ENCODE measurements at regions not wholly inside any gene's neighbourhood (a gene's known extent, or its start where the extent isn't known, plus 50 kb on each side); places are given as distances from the start of the nearest gene placed in this dataset.

DNA sequence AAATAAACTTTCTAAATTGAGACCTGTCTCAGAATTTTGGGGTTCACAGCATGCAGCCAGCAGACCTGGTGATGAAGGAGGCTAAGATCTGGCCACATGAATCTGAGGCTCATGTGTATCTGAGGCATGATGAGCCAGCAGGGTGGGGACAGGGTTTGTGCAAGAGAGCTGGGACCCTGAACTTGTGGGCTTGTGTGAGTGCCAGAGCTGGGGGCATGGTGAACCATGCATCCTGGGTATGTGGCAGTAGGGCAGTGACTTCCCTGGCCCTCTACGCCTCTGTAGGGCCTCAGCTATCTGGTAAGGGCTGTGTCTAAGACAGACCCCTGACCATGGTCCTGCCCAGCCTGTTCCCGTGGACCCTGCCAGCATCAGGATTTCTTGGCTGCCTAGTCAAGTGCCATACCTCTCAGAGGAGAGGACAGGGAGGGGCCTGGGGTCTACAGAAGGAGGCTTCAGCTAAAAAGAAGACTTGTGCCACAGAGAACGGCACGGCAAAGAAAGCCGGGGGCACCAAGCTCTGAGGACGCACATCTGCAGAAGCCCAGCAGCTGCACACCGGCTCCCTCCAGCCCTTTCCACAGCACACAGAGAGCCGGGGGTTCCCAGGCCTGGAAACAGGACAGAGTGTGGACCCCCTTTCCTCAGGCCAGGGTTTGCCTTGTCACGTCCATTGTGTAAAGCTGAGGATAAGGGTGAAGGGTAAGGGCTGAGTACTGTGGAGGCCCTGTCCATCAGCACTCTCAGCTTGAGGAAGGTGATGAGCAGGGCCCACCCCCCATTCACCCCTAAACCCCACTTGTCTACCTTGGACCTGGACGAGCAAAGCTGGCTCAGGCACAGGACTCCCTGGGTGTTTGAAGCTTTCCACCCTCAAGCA is 130.1 kb downstream of the MRPL36 start:
- Histone ChIP-seq H3K36me3 (no peaks in the 10 kb centered on the region), H3K27me3 (peaks cover 5 to 95% (median 55%) of the 10 kb centered on the region in 3 donors), H3K4me3 (no peak overlapping the region), H3K9me3 (peaks cover 0 to 10% (median 0%) of the 10 kb centered on the region in 4 donors), H3K4me1 (peaks cover 11 to 21% (median 18%) of the 10 kb centered on the region in 4 donors), H3K27ac (no peak overlapping the region)
- intact Hi-C loops (cut with DNase I; ENCODE audit: low total_unique reads), result no loop called here
- no peak for DNase-seq
- WGBS, 5 donors, result 69 to 83% (median 76%) methylated on average over 8 to 10 of the region's 10 CpGs
- TF ChIP-seq EP300 (IDR thresholded peaks at IDR 0.05) (no peak), CTCF (IDR thresholded peaks at IDR 0.05) (no peak), POLR2A (IDR thresholded peaks at IDR 0.05) (no peak), POLR2AphosphoS5 (IDR thresholded peaks at IDR 0.05) (no peak)

GRCh38 chr5:1668141-1668721 is 131.4 kb downstream of the MRPL36 start:
- Histone ChIP-seq H3K36me3 (no peaks in the 10 kb centered on the region), H3K4me1 (peaks cover 11 to 21% (median 18%) of the 10 kb centered on the region in 4 donors), H3K4me3 (no peak overlapping the region), H3K27me3 (peaks cover 5 to 93% (median 57%) of the 10 kb centered on the region in 3 donors), H3K9me3 (peaks cover 0 to 10% (median 0%) of the 10 kb centered on the region in 4 donors), H3K27ac (no peak overlapping the region)
- TF ChIP-seq POLR2A (IDR thresholded peaks at IDR 0.05) (no peak), CTCF (IDR thresholded peaks at IDR 0.05) (no peak), POLR2AphosphoS5 (IDR thresholded peaks at IDR 0.05) (no peak), EP300 (IDR thresholded peaks at IDR 0.05) (no peak)
- peak in 1 of 2 donors; percentile 62 for DNase-seq
- intact Hi-C loops (cut with DNase I; ENCODE audit: low total_unique reads), result no loop called here
- WGBS, 5 donors, result 10 to 18% (median 15%) methylated on average over 19 to 23 of the region's 23 CpGs

DNA sequence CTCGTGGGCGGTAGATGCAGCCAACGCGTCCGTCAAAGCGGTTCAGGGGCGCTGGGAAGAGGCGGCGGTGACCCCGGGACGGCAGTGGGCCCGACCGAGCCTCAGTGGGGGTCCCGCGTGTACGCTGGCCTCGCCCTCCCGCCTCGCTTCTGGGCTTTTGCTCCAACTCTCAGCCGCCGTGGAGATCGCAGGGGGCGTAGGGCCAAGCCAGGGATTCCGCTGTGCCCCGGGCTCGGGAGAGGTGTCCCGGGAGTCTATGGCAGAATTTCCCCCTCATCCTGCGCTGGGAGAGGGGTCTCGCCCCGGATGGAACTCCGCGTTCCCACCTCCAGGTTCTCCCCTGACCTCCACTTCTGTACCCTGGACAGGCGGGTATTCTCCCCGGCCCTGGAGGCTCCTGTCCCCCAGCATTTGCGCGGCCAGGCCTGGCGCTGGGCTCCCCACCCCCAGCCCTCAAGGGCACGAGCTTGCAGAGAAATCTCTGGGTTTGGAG is 131.9 kb downstream of the MRPL36 start:
- no peak for DNase-seq
- Histone ChIP-seq H3K4me1 (peaks cover 11 to 21% (median 18%) of the 10 kb centered on the region in 4 donors), H3K36me3 (no peaks in the 10 kb centered on the region), H3K9me3 (peaks cover 0 to 10% (median 0%) of the 10 kb centered on the region in 4 donors), H3K27me3 (peaks cover 5 to 93% (median 55%) of the 10 kb centered on the region in 3 donors), H3K4me3 (peak overlapping the region; percentile 27 to 45 (median 37)), H3K27ac (no peak overlapping the region)
- 2 to 10% (median 4%) methylated on average over 9 to 38 of the region's 38 CpGs for WGBS, 5 donors
- intact Hi-C loops (cut with DNase I; ENCODE audit: low total_unique reads), result no loop called here
- TF ChIP-seq CTCF (IDR thresholded peaks at IDR 0.05) (no peak), EP300 (IDR thresholded peaks at IDR 0.05) (no peak), POLR2AphosphoS5 (IDR thresholded peaks at IDR 0.05) (no peak), POLR2A (IDR thresholded peaks at IDR 0.05) (no peak)

GRCh38 chr5:1666812-1667588 is 132.6 kb downstream of the MRPL36 start:
- 5 to 42% (median 12%) methylated on average over 5 to 51 of the region's 62 CpGs for WGBS, 5 donors
- peak overlapping the region; percentile 27 to 45 (median 37) for H3K4me3 ChIP-seq
- peaks cover 5 to 93% (median 51%) of the 10 kb centered on the region in 3 donors for H3K27me3 ChIP-seq

More at GRCh38 chr5:1666812-1667588, 132.6 kb downstream of the MRPL36 start:
- Histone ChIP-seq H3K4me1 (peaks cover 11 to 21% (median 18%) of the 10 kb centered on the region in 4 donors), H3K9me3 (peaks cover 0 to 10% (median 0%) of the 10 kb centered on the region in 4 donors), H3K27ac (no peak overlapping the region), H3K36me3 (no peaks in the 10 kb centered on the region)
- intact Hi-C loops (cut with DNase I; ENCODE audit: low total_unique reads), result no loop called here
- peak; percentile 47 to 85 for DNase-seq
- TF ChIP-seq CTCF (IDR thresholded peaks at IDR 0.05) (peak in 2 of 7 experiments; percentile 17 to 19), EP300 (IDR thresholded peaks at IDR 0.05) (no peak)
